GM21786 (cell line): ENCODE measurements at regions not wholly inside any gene's neighbourhood (a gene's known extent, or its start where the extent isn't known, plus 50 kb on each side); places are given as distances from the start of the nearest gene placed in this dataset.
A peak's percentile ranks its signal among the peaks of the same experiment; 100 is the strongest.
"Not testable (repeated sequence)": the region's sequence is repeated elsewhere in the genome, so short reads cannot be mapped to it uniquely, and the experiment has no call there.

Source experiments
- ATAC-seq: cut with Tn5 transposase; IDR thresholded peaks from one replicate; pipeline ENCODE4 v1.9.1; 2021; ENCODE audit not compliant: unreplicated experiment

- ATAC-seq = no peak
Observed at GRCh38 chr2:59249441-59250306, 1008.5 kb upstream of the FANCL start.

GRCh38 chr2:59239146-59239545 lies 998.0 kb upstream of the FANCL start:
- ATAC-seq = no peak

GRCh38 chr2:59237311-59237710 lies 996.2 kb upstream of the FANCL start:
- no peak for ATAC-seq

- no peak for ATAC-seq
Observed at GRCh38 chr2:59236723-59237122, 995.6 kb upstream of the FANCL start.

GRCh38 chr2:59233920-59234319 lies 992.8 kb upstream of the FANCL start:
- ATAC-seq = no peak

GRCh38 chr2:59233448-59233847 lies 992.3 kb upstream of the FANCL start:
- no peak for ATAC-seq

GRCh38 chr2:59232394-59233165 lies 991.5 kb upstream of the FANCL start:
- peak; percentile 91 for ATAC-seq

- not testable (repeated sequence) for ATAC-seq
Observed at GRCh38 chr2:59226362-59226761, 985.2 kb upstream of the FANCL start.

- ATAC-seq = no peak
Observed at GRCh38 chr2:59223742-59224141, 982.6 kb upstream of the FANCL start.

- no peak for ATAC-seq
Observed at GRCh38 chr2:59217360-59217759, 976.2 kb upstream of the FANCL start.

- no peak for ATAC-seq
Observed at GRCh38 chr2:59206361-59206760, 965.2 kb upstream of the FANCL start.

GRCh38 chr2:59204040-59204439 lies 962.9 kb upstream of the FANCL start:
- ATAC-seq = no peak

GRCh38 chr2:59196491-59196890 lies 955.4 kb upstream of the FANCL start:
- no peak for ATAC-seq

- no peak for ATAC-seq
Observed at GRCh38 chr2:59195851-59196250, 954.7 kb upstream of the FANCL start.

- ATAC-seq = no peak
Observed at GRCh38 chr2:59191781-59192180, 950.7 kb upstream of the FANCL start.

GRCh38 chr2:59190518-59190917 lies 949.4 kb upstream of the FANCL start:
- ATAC-seq = no peak

- ATAC-seq = no peak
Observed at GRCh38 chr2:59184276-59185020, 943.3 kb upstream of the FANCL start.

- no peak for ATAC-seq
Observed at GRCh38 chr2:59183070-59183469, 941.9 kb upstream of the FANCL start.

GRCh38 chr2:59182249-59182648 lies 941.1 kb upstream of the FANCL start:
- no peak for ATAC-seq

GRCh38 chr2:59181347-59181746 lies 940.2 kb upstream of the FANCL start:
- no peak for ATAC-seq

GRCh38 chr2:59180621-59181020 lies 939.5 kb upstream of the FANCL start:
- ATAC-seq = no peak
